Lower lobe of right lung (tissue), 2 donors: ENCODE measurements at regions not wholly inside any gene's neighbourhood (a gene's known extent, or its start where the extent isn't known, plus 50 kb on each side); places are given as distances from the start of the nearest gene placed in this dataset.
A peak's percentile ranks its signal among the peaks of the same experiment; 100 is the strongest.
"Not testable (repeated sequence)": the region's sequence is repeated elsewhere in the genome, so short reads cannot be mapped to it uniquely, and the experiment has no call there.

Source experiments
- ATAC-seq, 2 donors: fragments of 200-7000 bp; cut with Tn5 transposase; one replicate each; pipeline ENCODE4 v1.9.1; 2020 to 2022; ENCODE audit warnings: mild to moderate bottlenecking in 2 of 2, moderate library complexity in 2 of 2
- DNase-seq: peaks from one replicate; pipeline ENCODE4 v3.0.0-alpha.2; 2020
- H3K27ac ChIP-seq: fragments of 200-600 bp; one replicate; pipeline ENCODE4 v1.8.0; 2022
- H3K27me3 ChIP-seq: fragments of 200-600 bp; one replicate; pipeline ENCODE4 v1.8.0; 2022; ENCODE audit warnings: low read depth
- H3K36me3 ChIP-seq: fragments of 200-600 bp; one replicate; pipeline ENCODE4 v1.8.0; 2022; ENCODE audit warnings: mild to moderate bottlenecking
- H3K4me1 ChIP-seq: fragments of 200-600 bp; one replicate; pipeline ENCODE4 v1.8.0; 2022
- H3K4me3 ChIP-seq: fragments of 200-600 bp; one replicate; pipeline ENCODE4 v1.8.0; 2022; ENCODE audit warnings: mild to moderate bottlenecking
- H3K9me3 ChIP-seq: fragments of 200-600 bp; one replicate; pipeline ENCODE4 v1.8.0; 2022
- CTCF ChIP-seq: fragments of 200-600 bp; IDR thresholded peaks from one replicate; pipeline ENCODE4 v1.8.0; 2022; ENCODE audit warnings: antibody characterized with exemption, mild to moderate bottlenecking
- intact Hi-C: fragments of 100-400 bp; cut with DNase I; formaldehyde crosslinking; loops from one replicate; pipeline ENCODE4 v1.11.0; 2022
- donor health status: DM: no; HTN: yes; CAD: no; lungs with severe emphysema.

DNA sequence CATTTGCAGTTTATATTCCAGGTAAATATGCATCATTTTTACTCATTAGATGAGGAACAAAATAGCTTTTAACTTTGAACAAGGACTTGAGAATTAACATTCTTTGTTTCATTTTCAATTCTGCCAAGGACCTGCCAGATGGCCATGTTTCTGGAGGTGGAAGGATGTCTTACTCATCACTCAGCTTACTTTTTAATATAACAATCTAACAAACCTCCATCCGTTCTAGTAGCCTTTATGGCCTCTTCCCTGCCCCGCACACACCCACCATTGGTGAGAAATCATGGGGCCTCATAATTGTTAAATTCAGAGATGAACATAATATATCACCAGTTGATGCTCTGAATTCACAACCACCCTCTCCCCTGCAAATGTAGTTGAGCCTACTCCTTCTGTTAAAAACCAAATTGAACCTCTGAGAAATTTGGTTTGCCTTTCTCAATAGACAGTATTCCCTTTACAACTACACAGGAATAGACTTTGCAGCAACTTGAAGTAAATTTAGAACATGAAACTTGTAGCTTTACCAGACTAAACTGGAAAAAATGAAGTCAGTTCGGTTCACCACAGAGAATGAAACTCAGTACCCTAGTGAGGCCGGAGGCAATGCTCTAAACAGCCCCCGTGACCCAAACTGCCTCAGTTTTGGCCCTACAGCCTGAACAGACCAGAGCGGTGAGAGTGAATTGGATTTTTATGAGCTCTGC is 50.1 kb upstream of the ACSL4 start:
- ATAC-seq (peak in 1 of 2 donors; percentile 54), DNase-seq (no peak)
- Histone ChIP-seq H3K36me3 (no peaks in the 10 kb centered on the region), H3K4me3 (no peak overlapping the region), H3K9me3 (no peaks in the 10 kb centered on the region), H3K27me3 (no peaks in the 10 kb centered on the region), H3K27ac (no peak overlapping the region), H3K4me1 (no peaks in the 10 kb centered on the region)
- intact Hi-C loops, result no loop called here
- TF ChIP-seq CTCF, result no peak

DNA sequence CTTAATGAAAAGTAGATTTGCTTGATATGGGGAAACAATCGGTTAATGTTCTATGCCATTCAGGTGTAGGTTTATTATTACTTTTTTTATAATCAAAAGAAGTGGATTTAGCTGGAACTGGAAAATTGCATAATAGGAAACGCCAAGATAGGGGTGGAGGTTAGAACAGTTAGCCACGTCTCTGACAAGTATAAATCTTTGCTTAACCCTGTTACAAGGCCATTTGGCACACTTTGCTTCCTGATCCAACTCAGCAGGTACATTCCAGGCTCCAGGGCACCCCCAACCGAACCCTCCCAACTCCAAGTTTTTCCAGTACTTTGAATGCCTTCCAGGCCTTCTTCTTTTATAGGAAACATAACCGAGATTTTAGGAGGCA is 50.6 kb upstream of the ACSL4 start:
- ATAC-seq (peak; percentile 59 to 91), DNase-seq (no peak)
- intact Hi-C loops, result no loop called here
- H3K27ac ChIP-seq, result no peak overlapping the region
- no peaks in the 10 kb centered on the region for H3K27me3 ChIP-seq
- no peaks in the 10 kb centered on the region for H3K9me3 ChIP-seq
- no peak for TF ChIP-seq CTCF
- no peak overlapping the region for H3K4me3 ChIP-seq
- no peaks in the 10 kb centered on the region for H3K4me1 ChIP-seq
- H3K36me3 ChIP-seq, result no peaks in the 10 kb centered on the region

DNA sequence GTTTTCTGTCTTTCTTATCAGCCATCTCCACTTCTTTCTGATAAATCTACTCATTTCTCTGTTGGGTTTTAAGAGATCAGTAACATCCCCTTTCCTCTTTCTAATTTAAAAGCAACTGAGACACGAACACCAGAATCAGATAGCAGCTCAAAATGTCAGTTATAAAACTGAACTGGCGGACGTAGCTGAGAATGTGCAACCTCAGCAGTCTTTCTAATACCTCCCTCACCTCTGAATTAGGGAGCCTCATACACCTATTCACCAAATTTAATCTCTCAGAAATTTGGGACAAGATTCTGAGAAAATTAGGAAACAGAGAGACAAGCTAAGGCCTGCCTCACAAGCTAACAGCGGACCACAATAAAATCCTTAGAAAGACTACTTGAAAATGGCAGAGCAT is 52.0 kb upstream of the ACSL4 start:
- Histone ChIP-seq H3K9me3 (no peaks in the 10 kb centered on the region), H3K4me1 (no peaks in the 10 kb centered on the region), H3K36me3 (no peaks in the 10 kb centered on the region), H3K27ac (no peak overlapping the region), H3K4me3 (no peak overlapping the region), H3K27me3 (no peaks in the 10 kb centered on the region)
- intact Hi-C loops, result no loop called here
- no peak for TF ChIP-seq CTCF
- DNase-seq (no peak), ATAC-seq (no peak)

- DNase-seq, H3K36me3 ChIP-seq, H3K27me3 ChIP-seq, ATAC-seq, H3K9me3 ChIP-seq, H3K27ac ChIP-seq, H3K4me1 ChIP-seq, H3K4me3 ChIP-seq, intact Hi-C loops: not testable (repeated sequence)
Observed at GRCh38 chrX:109790511-109790910, 57.5 kb upstream of the ACSL4 start.

DNA sequence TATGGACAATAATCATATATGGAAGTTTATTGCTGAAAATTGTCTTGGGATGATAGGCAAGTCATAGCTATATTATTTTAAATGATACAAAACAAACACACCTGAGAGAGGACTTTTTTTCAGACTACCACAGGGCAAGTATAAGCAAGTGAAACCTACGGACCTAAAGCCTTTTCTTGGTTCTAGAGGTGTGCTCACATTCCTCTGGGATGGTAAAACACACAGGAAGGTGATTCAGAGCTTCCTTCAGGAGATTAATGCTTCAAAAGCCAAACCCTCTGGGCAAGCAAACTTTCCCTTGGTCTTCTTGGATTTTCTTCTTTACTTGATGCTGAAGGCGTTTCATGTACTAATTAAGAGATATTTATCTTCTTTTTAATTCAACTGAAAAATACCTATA is 60.1 kb upstream of the ACSL4 start:
- intact Hi-C loops, result no loop called here
- Histone ChIP-seq H3K27me3 (no peaks in the 10 kb centered on the region), H3K27ac (no peak overlapping the region), H3K9me3 (no peaks in the 10 kb centered on the region), H3K4me3 (no peak overlapping the region), H3K4me1 (no peaks in the 10 kb centered on the region), H3K36me3 (no peaks in the 10 kb centered on the region)
- no peak for ATAC-seq
- no peak for TF ChIP-seq CTCF
- DNase-seq, result no peak

DNA sequence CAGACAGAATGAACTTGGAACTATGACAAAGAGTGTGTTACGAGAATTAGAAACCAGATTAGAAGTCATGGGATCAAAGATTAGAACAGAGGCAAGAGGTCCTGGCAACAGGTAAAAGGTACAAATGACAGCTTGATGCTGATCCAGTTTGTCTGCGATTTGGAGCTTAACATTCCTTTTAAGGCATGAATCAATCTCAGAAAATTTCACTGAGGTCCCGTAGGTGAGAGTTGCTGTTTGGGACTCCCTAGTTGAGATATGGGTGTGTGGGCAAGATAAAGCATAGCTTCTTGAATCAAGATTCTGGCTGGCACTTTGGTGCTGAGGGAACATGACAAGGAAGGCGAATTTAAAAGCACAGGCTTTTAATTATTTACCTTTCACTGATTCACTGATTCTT is 62.6 kb upstream of the ACSL4 start:
- Histone ChIP-seq H3K27ac (no peak overlapping the region), H3K4me1 (no peaks in the 10 kb centered on the region), H3K9me3 (no peaks in the 10 kb centered on the region), H3K36me3 (no peaks in the 10 kb centered on the region), H3K4me3 (no peak overlapping the region), H3K27me3 (no peaks in the 10 kb centered on the region)
- TF ChIP-seq CTCF, result no peak
- intact Hi-C loops, result no loop called here
- no peak for DNase-seq
- ATAC-seq, result no peak
